NCI-H774 (cell line): ENCODE measurements at regions not wholly inside any gene's neighbourhood (a gene's known extent, or its start where the extent isn't known, plus 50 kb on each side); places are given as distances from the start of the nearest gene placed in this dataset.
"Not testable (repeated sequence)": the region's sequence is repeated elsewhere in the genome, so short reads cannot be mapped to it uniquely, and the experiment has no call there.

Source experiments
- DNase-seq: peaks from one replicate; lab custom pipeline; 2025; lab: John Stamatoyannopoulos, UW

GRCh38 chr16:29199626-29200025, 206.9 kb downstream of the NPIPB11 start:
- DNase-seq = not testable (repeated sequence)

GRCh38 chr16:29198731-29199521, 207.6 kb downstream of the NPIPB11 start:
- no peak for DNase-seq

- no peak for DNase-seq
Observed at GRCh38 chr16:29198231-29198630, 208.3 kb downstream of the NPIPB11 start.

- DNase-seq = not testable (repeated sequence)
Observed at GRCh38 chr16:29197494-29198100, 208.9 kb downstream of the NPIPB11 start.

- DNase-seq = not testable (repeated sequence)
Observed at GRCh38 chr16:29196746-29197145, 209.8 kb downstream of the NPIPB11 start.

- not testable (repeated sequence) for DNase-seq
Observed at GRCh38 chr16:29195116-29195872, 210.4 kb downstream of the LAT start.

- not testable (repeated sequence) for DNase-seq
Observed at GRCh38 chr16:29194185-29194844, 209.5 kb downstream of the LAT start.

GRCh38 chr16:29193634-29194033, 208.8 kb downstream of the LAT start:
- not testable (repeated sequence) for DNase-seq

GRCh38 chr16:29193248-29193574, 208.4 kb downstream of the LAT start:
- DNase-seq = not testable (repeated sequence)

- no peak for DNase-seq
Observed at GRCh38 chr16:29192329-29193247, 207.7 kb downstream of the LAT start.

- DNase-seq = not testable (repeated sequence)
Observed at GRCh38 chr16:29191636-29192180, 206.9 kb downstream of the LAT start.

GRCh38 chr16:29190553-29191431, 205.9 kb downstream of the LAT start:
- DNase-seq = not testable (repeated sequence)

- DNase-seq = not testable (repeated sequence)
Observed at GRCh38 chr16:29188806-29189205, 204.0 kb downstream of the LAT start.

- DNase-seq = not testable (repeated sequence)
Observed at GRCh38 chr16:29186306-29187220, 201.7 kb downstream of the LAT start.

- not testable (repeated sequence) for DNase-seq
Observed at GRCh38 chr16:29185872-29186271, 201.0 kb downstream of the LAT start.

- DNase-seq = not testable (repeated sequence)
Observed at GRCh38 chr16:29184738-29185438, 200.0 kb downstream of the LAT start.

GRCh38 chr16:29182940-29183868, 198.4 kb downstream of the LAT start:
- not testable (repeated sequence) for DNase-seq
